Spleen (tissue), 7 donors: ENCODE measurements at regions not wholly inside any gene's neighbourhood (a gene's known extent, or its start where the extent isn't known, plus 50 kb on each side); places are given as distances from the start of the nearest gene placed in this dataset.

ENCODE experiments used
- CTCF ChIP-seq, 11 experiments: fragments of 200-600 bp in 7 of 11; fragments of 450-650 bp in 4 of 11; sonication (generic) in 4 of 11; IDR thresholded peaks in 8 of 11; conservative IDR thresholded peaks in 3 of 11; 1 replicate in 7 of 11; 2 replicates in 4 of 11; pipeline versions ENCODE4 v1.4.0 to v1.8.0; 2016 to 2021; ENCODE audit warnings: antibody characterized with exemption in 11 of 11, inconsistent platforms in 4 of 11, mild to moderate bottlenecking in 1 of 11
- POLR2A ChIP-seq, 3 donors: fragments of 450-650 bp; IDR thresholded peaks; one replicate each; pipeline ENCODE4 v1.5.1; 2017; ENCODE audit warnings: antibody characterized with exemption in 3 of 3, mild to moderate bottlenecking in 1 of 3
- POLR2AphosphoS5 ChIP-seq, 3 donors: sonication (generic); formaldehyde crosslinking; IDR thresholded peaks; one replicate each; pipeline ENCODE4 v1.5.1; 2017; ENCODE audit warnings: antibody characterized with exemption in 3 of 3
- donor health status: DM: no; HTN: no; CAD: no; lungs with moderate emphysema.
- donor health status: DM: no; HTN: no; CAD: no.
- donor health status: DM: no; HTN: no; CAD: no.

- TF ChIP-seq CTCF (IDR thresholded peaks at IDR 0.05 in 8 of 11, conservative IDR thresholded peaks at IDR 0.05 in 3 of 11) (no peak), POLR2AphosphoS5 (IDR thresholded peaks at IDR 0.05) (no peak), POLR2A (IDR thresholded peaks at IDR 0.05) (no peak)
Observed at GRCh38 chr3:98986073-98986472, 84.6 kb upstream of the DCBLD2 start.
